Stimulated activated CD8-positive, alpha-beta memory T cell treated with anti-CD3 and anti-CD28 coated beads, Interleukin-4, amount 100 ng/mL, for 1 hour (primary cell): ENCODE measurements at regions not wholly inside any gene's neighbourhood (a gene's known extent, or its start where the extent isn't known, plus 50 kb on each side); places are given as distances from the start of the nearest gene placed in this dataset.
"Not testable (repeated sequence)": the region's sequence is repeated elsewhere in the genome, so short reads cannot be mapped to it uniquely, and the experiment has no call there.

Experiments
- DNase-seq, 2 donors: peaks; one replicate each; pipeline ENCODE4 v3.0.0-alpha.2; 2020; ENCODE audit warnings: low read depth in 2 of 2, low spot score in 1 of 2

- DNase-seq: not testable (repeated sequence)
Measured at GRCh38 chr18:42378854-42379253, 423.8 kb downstream of the PIK3C3 start.

GRCh38 chr18:42381236-42381635, 426.2 kb downstream of the PIK3C3 start:
- not testable (repeated sequence) for DNase-seq

GRCh38 chr18:42392416-42392815, 437.4 kb downstream of the PIK3C3 start:
- no peak for DNase-seq

- no peak for DNase-seq
Measured at GRCh38 chr18:42392926-42393325, 437.9 kb downstream of the PIK3C3 start.

DNA sequence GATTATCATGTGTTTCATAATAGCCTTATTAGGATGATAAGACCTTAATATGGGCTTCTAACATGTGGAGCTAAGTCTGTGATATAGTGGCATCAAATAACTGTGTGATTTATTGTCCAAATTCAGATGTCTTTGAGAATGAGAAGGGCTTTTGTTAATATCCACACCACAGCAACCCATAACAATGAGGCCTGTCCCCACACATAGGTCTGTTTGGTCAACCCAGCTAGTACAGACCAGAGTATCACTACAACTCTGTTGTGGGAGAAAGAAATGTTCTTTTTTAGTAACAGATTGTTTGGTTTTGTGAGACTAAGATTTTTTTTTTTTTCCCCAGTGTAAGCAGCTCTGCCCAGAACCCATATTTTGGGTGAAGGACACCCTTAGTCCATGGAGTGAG, 439.2 kb downstream of the PIK3C3 start:
- DNase-seq: no peak

- DNase-seq: no peak
Measured at GRCh38 chr18:42401131-42401673, 446.2 kb downstream of the PIK3C3 start.

DNA sequence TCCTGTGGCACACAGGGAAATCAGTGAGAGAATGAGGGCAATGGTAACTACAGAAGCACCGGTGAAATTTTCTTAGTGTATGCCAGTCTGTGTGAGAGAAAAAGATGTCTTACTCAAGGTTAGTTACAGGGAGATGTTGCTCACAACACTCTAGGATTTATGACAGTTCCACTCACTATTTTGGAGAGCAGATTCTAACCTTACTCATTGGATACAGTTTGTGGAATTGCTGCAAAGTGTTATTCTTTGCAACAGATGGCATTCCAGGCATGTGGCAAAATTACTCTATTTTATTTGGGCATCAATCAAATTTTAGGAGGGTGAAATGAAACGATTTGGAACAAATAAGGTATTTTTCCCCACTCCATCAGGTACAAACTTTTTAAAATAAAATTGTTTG, 449.1 kb downstream of the PIK3C3 start:
- no peak for DNase-seq

DNA sequence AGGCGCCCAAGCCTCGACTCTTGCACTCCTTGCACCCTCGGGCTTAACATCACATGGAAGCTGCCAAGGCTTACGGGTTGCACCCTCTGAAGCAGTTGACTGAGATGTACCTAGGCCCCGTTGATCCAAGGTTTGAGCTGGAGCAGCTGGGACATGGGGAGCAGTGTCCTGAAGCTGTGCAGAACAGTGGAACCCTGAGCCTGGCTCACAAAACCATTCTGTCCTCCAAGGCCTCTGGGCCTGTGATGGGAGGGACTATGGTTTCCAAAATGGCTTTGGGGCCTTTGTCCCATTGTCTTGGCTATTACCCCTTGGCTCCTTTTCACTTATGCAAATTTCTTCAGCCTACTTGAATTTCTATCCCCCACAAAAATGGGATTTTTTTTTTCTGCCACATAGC, 454.0 kb downstream of the PIK3C3 start:
- DNase-seq: no peak

GRCh38 chr18:42412281-42412680, 457.2 kb downstream of the PIK3C3 start:
- DNase-seq: no peak

DNA sequence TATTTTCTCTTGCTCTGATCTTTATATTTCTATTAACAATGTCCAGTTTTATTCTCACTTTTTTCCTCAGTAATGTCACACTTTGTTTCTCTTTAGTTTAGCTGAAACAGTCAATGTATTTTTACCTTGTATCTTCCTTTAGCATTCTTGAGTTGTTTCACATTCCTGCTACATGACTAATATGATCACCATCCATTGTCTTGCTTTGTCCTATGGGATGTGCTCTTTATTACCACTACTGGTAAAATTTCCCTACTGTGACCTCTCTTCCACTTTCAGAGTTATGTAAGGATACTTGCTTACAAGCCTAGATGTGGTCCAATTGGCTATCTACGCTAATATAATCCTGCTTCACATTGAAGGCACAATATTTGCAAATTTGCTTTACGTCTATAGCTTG, 457.9 kb downstream of the PIK3C3 start:
- no peak for DNase-seq

DNA sequence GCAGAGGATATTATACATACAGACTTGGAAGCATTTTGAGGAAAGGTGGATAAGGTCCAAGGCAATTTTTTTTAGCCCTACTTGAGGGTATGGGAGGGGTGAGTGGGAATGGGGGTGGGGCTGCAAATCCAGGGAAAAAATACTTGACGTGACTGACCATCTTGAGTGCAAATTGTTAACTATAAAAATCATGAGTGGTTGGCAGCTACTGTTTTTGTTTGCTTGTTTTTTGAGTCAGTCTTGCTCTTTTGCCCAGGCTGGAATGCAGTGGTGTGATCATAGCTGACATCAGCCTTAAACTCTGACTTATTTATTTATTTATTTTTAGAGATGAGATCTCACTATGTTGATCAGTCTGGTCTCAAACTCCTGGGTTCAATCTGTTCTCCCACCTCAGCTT, 458.8 kb downstream of the PIK3C3 start:
- DNase-seq: no peak

DNA sequence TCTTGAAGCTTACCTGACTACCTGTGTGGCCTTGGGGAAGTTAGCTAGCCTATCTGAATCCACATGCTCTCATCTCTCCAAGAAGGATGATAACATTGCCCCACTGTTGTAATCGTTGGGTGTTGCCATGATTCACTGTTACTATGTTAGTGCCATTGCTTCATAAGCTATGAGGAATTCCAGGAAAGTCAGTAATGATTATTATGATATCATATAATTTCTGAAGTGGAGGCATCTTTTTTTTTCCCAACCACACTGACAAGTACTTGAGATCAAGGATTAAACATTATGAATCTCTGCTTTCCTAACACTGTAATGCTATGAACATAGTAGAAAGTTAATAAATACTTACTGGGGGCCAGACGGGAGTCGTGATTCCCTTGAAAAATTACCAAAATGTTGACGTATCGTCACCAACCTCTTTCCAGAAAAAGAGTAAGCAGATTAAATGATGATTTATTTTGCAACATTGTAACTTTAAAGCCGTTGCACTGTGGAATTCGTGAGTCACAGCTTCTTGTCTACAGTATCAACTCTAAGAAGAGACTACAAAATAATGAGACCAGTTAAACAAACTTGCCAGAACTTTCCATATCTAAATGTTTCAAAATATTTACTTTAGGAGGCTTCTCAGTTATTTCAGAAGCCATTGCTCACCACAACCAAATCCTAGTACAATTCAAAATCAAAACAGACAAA, 459.9 kb downstream of the PIK3C3 start:
- DNase-seq: no peak

DNA sequence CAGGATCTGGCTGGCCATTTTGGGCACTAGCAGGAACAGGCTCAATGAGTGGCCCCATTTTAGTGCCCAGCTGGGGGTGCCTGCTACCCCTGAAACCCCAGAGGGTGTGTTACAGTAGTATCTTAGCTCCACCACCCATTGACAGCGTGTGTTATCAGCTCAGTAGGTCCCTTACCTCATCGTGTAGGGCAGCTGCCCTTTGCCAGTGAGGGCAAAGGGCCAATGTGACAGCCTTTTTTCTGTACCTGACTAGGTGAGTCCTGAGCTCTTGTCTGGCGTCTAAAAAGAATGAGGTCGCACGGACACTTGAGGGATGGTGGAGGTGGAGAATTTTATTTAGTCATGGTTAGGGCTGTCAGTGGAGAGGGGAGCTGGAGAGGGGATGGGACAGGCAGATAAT, 462.2 kb downstream of the PIK3C3 start:
- DNase-seq: no peak

DNA sequence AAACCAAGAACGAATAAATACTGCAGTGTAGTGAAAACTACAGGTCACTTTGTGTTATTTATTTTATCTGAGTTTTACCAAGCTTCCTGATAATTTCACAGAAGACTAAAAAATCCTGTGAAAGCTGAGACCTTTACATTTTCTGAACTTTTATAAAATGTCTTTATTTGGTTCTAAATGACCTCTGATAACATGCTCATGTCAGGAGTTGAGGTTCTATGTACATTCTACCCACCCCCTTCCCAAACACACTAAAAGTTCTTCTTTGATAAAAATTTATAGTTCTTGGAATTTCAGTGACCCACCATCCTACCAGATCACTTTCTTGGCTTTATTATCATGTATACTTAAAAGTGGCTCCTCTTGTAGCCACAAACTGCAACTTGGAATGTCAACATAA, 463.1 kb downstream of the PIK3C3 start:
- DNase-seq: no peak

- no peak for DNase-seq
Measured at GRCh38 chr18:42425025-42425424, 470.0 kb downstream of the PIK3C3 start.

DNA sequence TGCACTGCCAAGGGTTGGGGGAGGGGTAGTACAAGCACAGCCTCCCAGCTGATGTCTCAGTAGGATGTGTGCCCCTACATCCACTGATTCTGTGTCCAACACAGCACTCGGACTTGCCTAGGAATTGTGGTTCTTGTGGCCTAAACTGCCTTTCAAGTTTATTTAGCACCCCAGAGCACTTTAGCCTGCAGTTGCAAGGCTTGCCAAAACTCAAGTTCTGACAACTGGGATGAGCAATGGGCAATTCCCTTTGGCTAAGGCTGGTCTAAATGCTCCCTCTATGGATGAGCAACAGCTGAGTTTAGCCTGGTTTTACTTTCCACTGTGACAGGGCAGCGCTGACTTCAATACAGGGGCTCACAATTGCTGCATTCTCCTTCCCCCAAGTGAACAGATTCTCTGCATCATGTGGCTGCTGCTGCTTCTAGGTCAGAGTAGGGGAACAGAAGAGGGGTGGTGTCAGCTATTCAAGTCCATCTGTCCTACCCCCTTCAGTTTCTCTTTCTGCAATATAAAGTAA, 471.5 kb downstream of the PIK3C3 start:
- no peak for DNase-seq

- no peak for DNase-seq
Measured at GRCh38 chr18:42429196-42429595, 474.2 kb downstream of the PIK3C3 start.

DNA sequence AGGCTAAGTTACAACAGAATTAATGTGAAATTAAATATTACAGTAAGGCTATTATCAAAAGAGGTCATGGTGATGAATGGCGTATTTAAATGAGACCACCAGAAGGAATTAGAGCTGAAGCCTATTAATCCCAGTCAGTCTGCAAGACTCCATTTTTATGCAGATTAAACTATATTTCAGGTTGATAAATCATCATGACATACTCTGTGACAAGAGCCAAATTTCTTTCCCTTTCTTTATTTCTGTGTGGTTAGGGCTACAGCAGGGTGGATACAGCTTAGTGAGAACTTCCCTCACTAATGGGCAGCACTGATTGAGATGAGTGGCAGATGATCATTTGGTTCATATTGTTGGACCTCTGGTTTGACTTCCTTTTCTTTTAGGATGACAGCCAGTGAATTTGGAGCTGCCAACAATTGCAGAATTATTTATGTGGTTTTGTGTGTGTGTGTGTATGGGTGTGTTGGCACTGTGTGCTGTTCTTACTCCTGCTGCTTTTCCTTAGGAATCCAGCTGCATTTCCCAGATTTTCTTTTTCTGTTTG, 481.3 kb downstream of the PIK3C3 start:
- DNase-seq: no peak

DNA sequence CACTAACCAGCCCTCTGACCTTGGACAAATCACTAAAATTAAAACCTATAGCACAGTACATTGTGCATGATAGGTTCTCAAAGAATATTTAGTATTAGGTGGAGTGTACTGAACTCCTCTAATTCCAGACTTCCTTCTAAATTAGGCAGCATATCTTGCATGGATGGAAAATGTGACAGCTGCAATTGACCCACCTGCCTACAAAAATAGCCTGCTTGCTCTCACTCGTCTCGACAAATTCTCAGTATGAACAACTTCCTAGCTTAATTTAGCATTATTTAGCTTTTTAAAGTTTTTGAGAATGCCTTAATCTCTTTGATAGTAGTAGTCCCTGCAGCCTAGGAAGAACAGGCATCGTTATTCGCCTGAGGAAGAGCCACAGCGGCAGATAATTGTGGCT, 482.0 kb downstream of the PIK3C3 start:
- DNase-seq: no peak

- no peak for DNase-seq
Measured at GRCh38 chr18:42437646-42438045, 482.6 kb downstream of the PIK3C3 start.

- DNase-seq: no peak
Measured at GRCh38 chr18:42442656-42443055, 487.6 kb downstream of the PIK3C3 start.

DNA sequence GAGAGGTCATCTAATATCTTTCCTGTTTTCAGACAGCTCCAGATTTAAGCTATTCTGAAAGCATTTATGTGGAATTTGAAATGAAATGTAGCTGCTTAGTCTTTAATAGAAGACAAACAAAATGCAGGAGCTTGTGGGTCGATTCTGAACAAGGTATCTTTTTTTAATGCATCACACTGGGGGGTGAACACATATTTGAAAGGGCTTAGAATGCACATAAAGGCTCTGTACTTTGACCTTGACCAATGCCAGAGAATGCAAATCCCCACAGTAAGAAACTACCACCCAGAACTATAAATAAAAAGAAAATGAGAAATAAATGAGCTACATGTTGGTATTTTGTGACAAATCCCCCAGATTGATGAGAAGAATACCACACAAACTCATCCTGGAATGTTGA, 489.3 kb downstream of the PIK3C3 start:
- no peak for DNase-seq

DNA sequence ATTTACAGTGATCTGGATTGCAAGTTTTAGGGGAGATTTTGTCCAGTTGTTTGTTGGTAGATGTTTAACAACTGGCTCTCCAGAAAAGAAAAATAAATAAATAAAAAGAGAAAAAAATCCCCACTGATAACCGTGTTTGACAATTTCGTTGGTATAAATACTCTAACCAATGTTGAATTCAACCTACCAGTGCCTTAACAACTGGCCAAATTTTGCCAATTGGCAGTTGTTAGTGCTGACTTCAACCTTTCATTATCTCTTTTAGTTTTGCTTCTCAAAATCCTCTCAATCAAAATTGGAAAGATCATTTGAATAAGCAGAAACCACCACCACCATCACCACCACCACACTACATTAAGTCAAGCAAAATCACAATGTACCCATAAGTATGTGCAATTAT, 490.3 kb downstream of the PIK3C3 start:
- DNase-seq: no peak
